ENCODE measurements at regions not wholly inside any gene's neighbourhood (a gene's known extent, or its start where the extent isn't known, plus 50 kb on each side); places are given as distances from the start of the nearest gene placed in this dataset.

DNA sequence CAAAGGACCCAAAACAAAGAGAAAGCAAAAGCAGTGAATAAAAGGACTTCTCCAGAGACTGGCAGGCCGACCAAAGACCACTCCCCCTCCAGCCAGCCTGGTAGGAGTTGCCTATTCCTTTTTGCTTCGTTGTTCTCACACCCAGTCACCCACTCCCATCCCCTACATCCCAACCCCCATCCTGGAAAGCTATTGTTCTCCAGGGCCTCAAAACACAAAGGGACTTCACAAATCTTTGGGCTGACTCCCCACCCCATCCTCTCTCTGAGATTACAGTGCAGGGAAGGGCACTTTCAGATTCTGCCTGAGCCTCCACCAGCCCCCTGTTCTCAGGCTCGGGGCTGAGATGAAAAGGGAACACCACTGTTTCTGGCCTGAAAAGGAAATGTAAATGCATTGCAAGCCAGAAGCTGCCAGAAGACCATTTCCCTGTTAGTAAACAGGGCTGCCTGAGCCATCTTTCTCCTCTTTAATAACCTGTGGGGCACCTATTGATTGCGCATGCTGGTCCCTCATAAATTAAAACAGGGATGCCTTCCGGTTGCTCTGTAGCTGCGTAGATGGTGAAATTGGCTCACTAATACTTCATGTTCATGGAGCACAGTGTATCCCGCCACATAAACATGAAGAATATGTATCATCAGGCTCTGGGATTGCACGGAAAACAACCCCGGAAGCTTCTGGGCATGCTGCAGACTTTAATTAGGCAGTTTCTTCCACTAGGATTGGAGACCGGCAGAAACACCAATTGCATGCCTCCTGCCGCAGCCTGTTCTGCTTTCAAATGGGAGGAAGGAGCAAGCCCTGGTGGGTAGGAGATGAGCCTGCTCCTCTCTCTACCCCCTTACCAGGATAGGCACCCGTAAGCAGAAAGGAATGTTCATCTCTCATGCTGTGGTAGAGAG is 130.3 kb upstream of the FUT8 start:
- DNase-seq (ENCODE audit: low read depth): no peak

DNA sequence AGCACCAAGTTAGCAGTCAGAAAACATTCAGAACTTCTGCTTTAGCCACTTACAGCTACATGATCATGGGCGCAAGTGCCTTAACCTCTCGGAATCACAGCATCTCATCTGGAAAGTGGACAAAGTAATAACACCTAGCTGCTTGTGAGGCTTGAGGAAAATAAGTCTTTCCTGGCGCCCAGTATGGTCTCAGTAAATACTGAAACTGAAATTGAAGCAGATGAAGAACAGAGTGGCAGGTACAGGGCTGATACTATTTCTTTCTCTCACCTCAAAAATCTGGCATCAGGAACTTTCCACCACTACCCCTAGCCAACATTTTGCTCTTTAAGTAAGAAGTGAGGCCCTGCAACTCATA is 129.7 kb upstream of the FUT8 start:
- no peak for DNase-seq (ENCODE audit: low read depth)

DNA sequence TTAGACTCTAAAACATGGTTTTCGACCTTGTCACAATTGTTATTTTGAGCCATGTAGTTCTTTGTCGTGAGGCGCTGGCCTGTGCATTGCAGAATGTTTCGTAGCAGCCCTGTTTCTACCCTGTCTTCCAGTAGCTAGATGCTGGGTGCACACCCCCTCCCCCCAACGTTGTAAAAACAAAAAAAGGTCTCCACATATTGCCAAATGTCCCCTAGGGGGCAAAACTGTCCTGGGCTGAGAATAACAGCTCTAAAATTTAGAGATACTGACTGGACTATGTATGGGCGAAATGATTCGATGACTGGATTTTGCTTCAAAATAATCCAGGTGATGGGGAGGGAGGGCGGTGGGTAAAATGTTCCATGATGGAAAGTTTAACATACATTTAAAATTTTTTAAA is 126.1 kb upstream of the FUT8 start:
- no peak for DNase-seq (ENCODE audit: low read depth)

DNA sequence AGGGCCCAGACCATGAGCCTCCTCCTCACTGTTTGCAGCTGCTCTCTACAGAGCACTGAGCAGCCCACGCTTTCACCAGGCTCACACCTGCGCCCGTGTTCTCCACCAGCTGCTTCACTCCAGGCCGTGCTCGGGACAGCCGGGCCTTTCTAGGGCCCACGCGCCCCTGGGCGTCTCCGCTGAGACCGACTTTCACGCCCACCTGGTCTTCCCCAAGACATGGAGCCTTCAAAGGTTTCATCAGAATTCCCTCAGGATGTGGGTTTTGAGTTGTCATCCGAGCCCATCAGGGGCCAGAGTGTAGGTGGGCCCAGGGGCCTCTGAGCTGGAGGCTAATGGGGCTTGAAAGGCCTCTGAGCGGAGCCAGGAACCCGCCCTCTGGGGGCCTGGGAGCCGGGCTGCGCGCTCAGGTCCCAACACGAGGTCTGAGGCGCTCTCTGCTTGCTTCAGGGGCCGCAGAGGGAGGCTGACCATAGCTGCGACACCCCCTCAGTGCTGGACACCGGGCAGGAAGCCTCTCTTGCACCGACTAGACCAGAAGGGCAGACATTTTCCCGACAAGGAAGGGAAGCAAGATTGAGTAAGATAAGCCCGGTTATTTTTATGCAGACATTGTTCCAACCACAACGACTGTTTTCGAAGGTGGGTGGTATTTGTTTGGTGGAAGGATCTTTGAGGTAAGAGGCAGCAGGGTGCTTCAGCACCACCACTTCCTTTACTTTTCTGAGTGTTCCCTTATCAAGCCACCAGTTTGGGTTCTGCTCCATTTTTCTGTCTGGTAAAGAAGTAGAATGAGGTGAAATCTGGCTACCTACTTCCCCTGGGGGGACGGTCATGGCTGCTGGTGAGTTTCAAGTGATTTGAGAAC is 125.0 kb upstream of the FUT8 start:
- no peak for DNase-seq (ENCODE audit: low read depth)

DNA sequence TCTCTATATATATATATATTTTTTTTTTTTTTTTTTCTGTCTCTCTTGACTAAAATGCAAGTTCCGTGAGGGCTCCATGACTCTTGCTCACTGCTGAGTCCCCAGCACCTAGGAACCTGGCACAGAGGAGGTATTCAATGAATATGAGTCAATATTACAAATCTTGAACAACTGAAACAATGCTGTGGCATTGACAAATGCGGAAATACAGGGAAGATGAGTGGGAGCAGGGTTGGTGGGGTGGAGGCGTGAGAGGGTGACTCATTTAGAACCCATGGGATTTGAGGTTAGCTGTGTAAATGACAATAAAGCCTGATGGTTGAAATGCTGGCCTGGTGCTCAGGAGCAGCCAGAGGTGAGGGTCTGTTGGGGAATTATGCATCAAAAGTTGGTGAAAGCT is 121.7 kb upstream of the FUT8 start:
- DNase-seq (ENCODE audit: low read depth): no peak

DNA sequence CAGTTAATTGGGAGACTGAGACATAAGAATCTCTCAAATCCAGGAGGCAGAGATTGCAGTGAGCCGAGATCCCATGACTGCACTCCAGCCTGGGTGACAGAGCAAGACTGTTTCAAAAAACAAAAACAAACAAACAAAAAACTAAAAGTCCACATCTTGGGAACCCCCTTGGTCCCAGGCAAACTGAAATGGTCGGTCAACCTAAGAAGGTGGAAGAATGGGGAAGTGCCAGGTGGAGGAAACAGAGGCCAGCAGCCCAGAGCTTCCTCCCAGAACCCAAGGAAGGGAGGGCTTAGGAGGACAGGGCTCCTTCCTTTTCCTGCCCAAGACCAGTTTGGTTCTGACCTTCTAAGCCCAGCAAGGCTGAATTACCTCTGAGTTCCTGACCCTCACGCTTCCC is 121.0 kb upstream of the FUT8 start:
- no peak for DNase-seq (ENCODE audit: low read depth)

DNA sequence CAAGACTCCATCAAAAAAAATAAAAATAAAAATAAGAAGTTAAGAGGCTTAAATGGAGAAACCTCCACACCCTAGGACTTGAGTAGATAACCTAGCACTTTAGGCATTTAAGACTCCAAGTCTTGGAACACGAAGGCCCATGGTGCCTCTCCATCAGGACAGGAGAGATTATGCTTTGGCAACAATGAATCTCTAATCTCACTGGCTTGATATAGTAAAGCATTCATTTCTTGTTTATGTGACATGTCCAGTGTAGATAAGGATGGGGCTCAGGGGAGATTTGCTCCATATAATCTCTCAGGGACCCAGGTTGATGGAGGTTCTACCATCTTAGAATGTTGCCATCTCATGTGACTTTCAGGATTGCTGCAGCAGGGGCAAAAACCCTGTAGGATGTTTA is 117.7 kb upstream of the FUT8 start:
- DNase-seq (ENCODE audit: low read depth): no peak

DNA sequence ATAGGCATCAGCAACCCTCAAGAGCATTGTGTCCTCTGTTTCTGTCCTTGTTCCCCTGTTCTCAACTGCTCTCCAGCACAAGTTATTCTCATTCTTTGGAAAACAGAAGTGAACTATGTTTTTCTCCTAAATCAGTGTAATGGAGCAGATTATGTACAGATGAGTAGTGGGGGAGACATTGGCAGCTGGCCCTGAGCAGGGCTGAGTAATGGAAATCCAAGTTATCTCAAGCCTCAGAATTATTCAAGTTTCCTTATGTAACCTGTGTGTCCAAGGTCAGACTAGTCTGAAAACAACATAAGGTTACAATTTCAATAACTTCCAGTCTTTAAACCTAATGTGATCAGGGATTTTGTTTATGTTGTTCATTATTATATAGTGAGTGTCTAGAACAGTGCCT is 116.1 kb upstream of the FUT8 start:
- DNase-seq (ENCODE audit: low read depth): no peak

DNA sequence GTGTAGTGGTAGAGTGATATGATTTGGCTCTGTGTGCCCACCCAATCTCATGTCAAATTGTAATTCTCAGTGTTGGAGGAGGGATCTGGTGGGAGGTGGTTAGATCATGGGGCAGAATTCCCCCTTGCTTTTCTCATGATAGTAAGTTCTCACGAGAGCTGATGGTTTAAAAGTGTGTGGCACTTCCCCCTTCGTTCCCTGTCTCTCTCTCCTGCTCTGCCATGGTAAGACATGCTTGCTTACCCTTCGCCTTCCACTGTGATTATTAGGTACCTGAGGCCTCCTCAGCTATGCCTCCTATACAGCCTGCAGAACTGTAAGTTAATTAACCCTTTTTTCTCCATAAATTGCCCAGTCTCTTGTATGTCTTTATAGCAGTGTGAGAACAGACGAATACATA is 115.7 kb upstream of the FUT8 start:
- no peak for DNase-seq (ENCODE audit: low read depth)

DNA sequence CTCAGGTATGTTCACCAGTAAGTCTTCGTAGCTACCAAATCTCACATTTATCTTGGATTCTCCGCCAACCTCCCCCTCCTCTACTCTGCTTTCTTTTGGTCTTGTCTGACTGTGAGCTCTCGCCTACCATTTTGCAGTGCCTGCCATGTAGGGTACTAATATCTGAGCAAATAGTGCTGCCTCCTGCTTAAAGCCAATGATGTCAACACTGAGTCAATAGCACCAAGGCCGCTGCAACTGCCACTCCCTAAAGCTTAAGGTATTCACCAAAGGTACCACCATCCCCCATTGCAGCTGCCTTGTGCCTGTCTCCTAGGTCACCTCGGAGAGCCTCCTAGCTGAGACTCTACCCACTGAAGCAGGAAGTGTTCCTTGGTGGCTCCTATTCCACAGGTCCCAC is 114.8 kb upstream of the FUT8 start:
- no peak for DNase-seq (ENCODE audit: low read depth)

DNA sequence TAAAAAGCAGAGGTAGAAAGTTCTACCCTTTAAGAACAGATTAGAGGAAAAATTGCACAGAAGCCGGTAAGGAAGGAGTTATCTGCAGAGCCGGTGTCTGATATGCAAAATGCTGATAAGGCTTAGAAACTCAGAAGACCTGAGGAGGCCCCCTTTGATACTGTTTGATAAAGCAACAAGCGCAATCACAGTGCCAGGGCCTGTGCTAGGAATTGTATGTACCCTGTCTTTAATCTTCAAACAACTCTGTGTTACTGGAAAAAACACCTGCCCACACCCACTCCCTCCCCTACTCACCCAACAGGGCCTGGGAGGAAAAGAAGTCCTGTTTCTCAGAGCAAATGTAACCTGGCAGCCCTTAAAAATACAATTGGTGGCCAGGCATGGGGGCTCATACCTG is 112.7 kb upstream of the FUT8 start:
- DNase-seq (ENCODE audit: low read depth): no peak

DNA sequence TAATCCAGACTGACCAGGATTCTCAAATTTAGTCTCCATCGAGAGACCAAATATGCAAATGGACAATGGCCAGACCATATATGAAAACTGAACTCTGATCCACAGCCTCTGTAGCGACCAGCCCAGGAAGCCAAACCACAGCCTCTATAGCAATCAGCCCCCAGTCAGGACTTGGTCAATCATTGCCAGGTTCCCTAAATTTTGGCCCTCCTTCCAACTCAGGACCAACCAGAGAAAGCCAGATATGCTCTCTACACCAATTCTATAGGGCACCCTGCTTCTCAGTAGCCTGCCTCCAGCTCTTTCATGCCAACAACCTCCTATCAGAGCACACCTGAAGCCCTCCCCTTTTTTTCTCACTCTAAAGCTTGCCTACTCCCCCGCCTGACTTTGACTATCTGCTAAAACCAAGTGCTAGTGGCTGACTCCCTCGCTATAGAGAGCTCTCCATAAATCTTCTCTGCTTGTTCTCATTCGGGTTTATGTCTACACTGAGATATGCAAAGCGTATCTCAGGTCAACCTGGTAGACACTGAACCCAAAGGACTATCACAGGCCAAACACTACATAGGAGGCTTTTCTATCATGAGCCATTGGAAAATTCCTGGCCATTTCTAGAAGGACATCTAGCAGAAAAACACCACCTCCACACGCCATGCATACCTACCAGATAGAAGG is 110.5 kb upstream of the FUT8 start:
- no peak for DNase-seq (ENCODE audit: low read depth)

DNA sequence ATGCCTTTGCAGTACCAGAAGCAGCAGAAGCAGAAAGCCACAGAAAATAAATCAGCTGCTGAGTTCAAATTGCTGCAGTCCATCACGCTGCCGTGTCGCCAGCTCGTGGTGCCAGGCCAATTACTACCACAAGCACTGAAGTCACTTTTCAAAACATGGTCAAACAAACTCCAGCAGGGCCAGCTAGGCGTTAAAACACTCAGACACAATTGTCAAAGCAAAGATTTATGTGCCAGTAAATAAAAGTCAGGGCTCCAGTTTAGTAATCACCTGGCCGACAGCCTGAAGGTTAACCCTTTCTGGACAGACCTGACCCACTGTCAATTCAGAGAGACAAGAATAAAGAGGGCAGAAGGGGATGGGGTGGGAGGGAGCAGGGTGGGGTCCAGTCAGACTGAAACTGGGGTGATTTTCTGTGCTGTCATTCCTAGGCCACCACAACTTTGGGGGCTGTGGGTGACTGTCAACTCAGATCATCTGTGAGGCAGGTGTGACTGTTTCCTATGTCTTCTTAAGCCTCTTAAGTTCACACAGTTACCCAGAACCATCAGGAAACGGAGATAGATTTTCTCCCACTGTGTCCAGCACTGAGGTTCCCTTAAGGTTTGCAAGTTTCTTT is 109.8 kb upstream of the FUT8 start:
- no peak for DNase-seq (ENCODE audit: low read depth)

DNA sequence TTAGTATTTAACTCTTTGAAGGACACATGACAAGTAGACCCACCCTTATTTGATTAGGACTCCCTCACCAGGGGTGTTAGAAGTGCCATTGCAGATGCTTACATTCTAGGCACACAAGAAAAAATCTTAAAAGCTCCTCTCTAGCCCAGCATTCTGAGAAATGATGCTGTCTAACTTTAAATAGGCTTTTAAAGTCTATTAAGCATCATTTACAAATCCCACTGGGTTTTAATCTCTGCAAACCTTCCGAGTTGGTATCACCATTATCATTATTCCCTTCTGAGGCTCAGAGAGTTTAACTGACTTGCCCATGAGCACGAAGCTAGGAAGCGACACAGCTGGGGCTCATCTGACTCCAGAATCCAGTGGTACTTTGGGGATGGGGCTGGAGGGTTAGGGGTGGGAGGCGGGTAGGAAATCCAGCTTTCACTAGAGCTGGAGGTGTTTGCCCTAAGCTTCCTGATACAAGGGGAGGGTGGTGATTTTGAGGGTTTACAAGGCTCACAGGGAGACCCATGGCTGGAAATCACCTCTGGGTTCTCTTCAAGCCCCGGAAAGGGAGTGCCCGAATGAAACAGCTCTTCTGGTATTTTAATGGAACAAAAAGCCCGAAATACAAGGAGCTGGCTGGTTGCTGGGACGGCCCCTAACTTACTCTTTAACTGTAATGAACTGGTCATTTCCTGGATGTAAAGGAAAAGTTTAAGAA is 109.2 kb upstream of the FUT8 start:
- DNase-seq (ENCODE audit: low read depth): no peak

DNA sequence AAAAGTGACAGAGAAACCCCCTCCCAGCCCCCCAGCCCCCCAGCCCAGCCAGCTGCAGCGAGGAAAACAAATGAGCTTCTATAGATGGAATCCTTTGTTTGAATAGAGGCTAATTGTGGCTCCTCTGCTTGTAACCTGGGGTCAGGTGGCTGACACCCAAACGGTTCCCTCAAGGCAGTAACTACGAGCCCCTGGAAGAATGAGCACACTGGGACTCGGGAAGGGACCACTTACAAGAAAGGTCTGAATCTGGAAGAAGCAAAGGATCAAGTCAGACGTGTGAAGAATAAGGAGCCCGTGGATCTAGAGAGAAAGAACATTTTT is 108.7 kb upstream of the FUT8 start:
- no peak for DNase-seq (ENCODE audit: low read depth)

DNA sequence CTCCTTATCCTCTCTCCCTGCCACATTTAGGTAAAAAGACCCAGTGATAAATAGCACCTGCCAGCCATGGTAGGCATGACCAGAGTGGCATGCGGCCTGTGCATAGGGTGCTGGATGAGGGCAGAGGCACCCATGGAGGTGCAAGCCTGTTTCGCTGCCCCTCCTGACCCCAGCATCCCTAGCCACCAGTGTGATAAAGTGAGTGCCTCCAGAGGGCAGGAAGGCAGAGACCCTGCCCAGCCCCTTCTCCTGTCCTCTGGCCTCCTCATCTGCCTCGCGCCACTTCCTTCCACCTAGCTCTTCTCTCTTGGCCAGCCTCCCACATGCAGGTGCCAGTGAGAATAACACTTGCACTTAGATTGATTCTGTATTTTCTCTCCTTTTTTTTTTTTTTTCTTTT is 108.3 kb upstream of the FUT8 start:
- DNase-seq (ENCODE audit: low read depth): no peak

DNA sequence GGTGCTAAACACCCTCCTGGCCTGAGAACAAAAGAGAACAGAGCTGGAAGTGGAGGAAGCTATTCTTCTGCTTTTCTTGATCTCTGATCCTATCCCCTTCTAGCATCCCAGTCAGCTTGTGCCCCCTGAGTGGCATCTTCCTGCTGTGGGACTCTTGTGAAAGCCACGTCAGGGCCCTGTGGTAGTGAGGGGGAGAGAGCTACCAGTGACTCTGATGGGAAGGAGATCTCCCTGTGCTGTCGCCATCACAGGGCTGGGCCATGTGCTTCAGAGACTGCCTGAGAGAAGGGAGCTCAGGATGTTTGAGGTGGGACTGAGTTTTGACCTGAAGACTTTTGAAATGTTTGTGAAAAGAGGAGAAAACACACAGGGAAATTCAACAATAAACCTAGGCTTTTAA is 107.6 kb upstream of the FUT8 start:
- DNase-seq (ENCODE audit: low read depth): no peak

DNA sequence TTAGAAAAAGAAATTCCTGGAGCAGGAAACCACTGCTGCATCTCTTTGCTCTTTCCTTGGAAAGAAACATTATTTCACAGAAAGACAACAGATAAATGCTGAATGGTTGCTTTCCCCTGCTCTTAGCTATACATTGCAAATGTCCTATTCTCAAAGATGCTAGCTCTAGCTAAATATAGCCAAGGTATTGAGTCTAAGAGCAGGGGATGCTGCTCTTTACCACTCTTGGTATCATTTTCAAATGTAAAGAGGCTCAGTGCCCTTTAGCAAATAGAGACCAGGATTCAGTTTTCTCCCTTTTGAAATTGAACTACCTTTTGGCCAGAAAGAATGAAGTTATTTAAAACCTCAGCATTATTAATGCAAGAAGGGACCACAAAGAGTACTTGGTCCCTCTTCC is 104.0 kb upstream of the FUT8 start:
- DNase-seq (ENCODE audit: low read depth): no peak

DNA sequence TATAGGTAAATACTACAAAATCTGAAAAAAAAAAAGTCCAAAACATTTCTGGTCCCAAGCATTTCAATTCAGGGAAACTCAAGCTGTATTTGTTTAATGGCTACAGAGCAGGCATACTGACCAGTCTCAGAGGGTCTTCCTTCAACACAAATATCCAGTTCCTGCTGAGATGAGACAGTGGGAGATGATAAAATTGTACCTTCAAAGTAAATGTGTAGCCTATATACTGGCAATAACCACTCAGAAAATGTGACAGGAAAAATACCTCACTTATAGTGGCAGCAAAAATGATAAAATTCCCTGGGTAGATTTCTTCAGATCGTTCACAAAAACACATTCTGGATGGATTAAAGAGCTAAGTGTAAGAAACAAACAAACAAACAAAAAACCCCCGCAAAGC is 102.0 kb upstream of the FUT8 start:
- no peak for DNase-seq (ENCODE audit: low read depth)

DNA sequence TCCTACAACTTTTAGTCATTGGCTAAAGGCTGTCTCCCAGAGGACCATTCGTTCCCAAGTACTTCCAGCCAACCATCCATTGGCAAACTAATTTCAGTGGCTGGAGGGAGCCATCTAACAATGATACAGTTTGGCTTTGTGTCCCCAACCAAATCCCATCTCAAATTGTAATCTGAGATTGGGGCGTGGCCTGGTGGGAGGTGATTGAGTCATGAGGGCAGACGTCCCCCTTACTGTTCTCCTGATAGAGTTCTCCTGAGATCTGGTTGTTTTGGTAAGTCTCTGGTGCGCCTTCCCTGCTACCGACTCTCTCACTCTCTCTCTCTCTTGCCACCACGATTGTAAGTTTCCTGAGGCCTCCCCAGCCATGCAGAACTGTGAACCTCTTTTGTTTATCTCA is 99.7 kb upstream of the FUT8 start:
- DNase-seq (ENCODE audit: low read depth): no peak

DNA sequence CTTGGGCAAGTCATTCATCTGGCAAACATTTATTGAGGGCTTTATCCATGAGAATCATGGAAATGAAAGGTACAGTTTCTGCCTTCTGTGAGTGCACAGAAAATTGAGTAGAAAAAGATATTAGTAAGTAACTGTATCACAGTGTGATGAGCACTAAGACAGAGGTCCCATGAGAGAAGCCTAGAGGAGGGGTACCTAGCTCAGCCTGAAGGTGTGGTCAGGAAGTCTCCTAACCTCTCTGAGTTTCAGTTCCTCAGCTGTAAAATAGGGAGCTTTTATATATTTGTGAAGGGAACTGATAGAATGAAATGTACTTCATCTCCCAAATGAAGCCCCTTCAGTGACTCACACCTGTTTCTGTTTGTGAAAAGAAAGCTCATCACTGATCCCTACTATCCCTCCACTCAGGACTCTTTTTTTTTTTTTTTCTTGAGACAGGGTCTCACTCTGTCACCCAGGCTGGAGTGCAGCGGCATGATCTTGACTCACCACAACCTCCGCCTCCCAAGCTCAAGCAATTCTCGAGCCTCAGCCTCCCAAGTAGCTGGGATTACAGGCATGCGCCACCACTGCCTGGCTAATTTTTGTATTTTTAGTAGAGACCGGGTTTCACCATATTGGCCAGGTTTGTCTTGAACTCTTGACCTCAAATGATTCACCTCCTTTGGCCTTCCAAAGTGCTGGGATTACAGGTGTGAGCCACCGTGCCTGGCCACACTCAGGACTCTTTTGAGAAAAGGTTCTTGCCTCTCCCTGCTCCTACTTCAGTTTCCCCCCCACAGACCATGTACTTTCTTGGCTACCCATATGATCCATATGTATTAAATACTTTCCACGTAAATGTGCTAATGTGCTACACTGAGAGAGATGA is 93.7 kb upstream of the FUT8 start:
- DNase-seq (ENCODE audit: low read depth): no peak

Measured in T follicular helper cell (primary cell).